ENCODE measurements at regions not wholly inside any gene's neighbourhood (a gene's known extent, or its start where the extent isn't known, plus 50 kb on each side); places are given as distances from the start of the nearest gene placed in this dataset.
"Not testable (repeated sequence)": the region's sequence is repeated elsewhere in the genome, so short reads cannot be mapped to it uniquely, and the experiment has no call there.

GRCh38 chr5:108528655-108529054 lies 146.8 kb upstream of the FBXL17 start:
- no peak for FAIRE-seq

GRCh38 chr5:108524564-108524963 lies 142.7 kb upstream of the FBXL17 start:
- FAIRE-seq: no peak

- FAIRE-seq: no peak
Measured at GRCh38 chr5:108523360-108523759, 141.5 kb upstream of the FBXL17 start.

GRCh38 chr5:108521841-108522506 lies 140.1 kb upstream of the FBXL17 start:
- FAIRE-seq: peak; percentile 21

- no peak for FAIRE-seq
Measured at GRCh38 chr5:108521011-108521700, 139.3 kb upstream of the FBXL17 start.

GRCh38 chr5:108516785-108517184 lies 134.9 kb upstream of the FBXL17 start:
- FAIRE-seq: no peak

GRCh38 chr5:108515517-108516105 lies 133.7 kb upstream of the FBXL17 start:
- no peak for FAIRE-seq

- FAIRE-seq: no peak
Measured at GRCh38 chr5:108508979-108509378, 127.1 kb upstream of the FBXL17 start.

- no peak for FAIRE-seq
Measured at GRCh38 chr5:108507631-108508030, 125.7 kb upstream of the FBXL17 start.

GRCh38 chr5:108505608-108506007 lies 123.7 kb upstream of the FBXL17 start:
- FAIRE-seq: no peak

- FAIRE-seq: no peak
Measured at GRCh38 chr5:108504974-108505373, 123.1 kb upstream of the FBXL17 start.

- no peak for FAIRE-seq
Measured at GRCh38 chr5:108503986-108504385, 122.1 kb upstream of the FBXL17 start.

GRCh38 chr5:108495615-108496014 lies 113.7 kb upstream of the FBXL17 start:
- not testable (repeated sequence) for FAIRE-seq

GRCh38 chr5:108487951-108488350 lies 106.1 kb upstream of the FBXL17 start:
- peak; percentile 21 for FAIRE-seq

GRCh38 chr5:108484035-108484434 lies 102.1 kb upstream of the FBXL17 start:
- no peak for FAIRE-seq

- peak; percentile 76 for FAIRE-seq
Measured at GRCh38 chr5:108481355-108481931, 99.5 kb upstream of the FBXL17 start.

- FAIRE-seq: no peak
Measured at GRCh38 chr5:108472237-108472636, 90.3 kb upstream of the FBXL17 start.

- no peak for FAIRE-seq
Measured at GRCh38 chr5:108467563-108467962, 85.7 kb upstream of the FBXL17 start.

- no peak for FAIRE-seq
Measured at GRCh38 chr5:108461628-108462367, 79.9 kb upstream of the FBXL17 start.

GRCh38 chr5:108459769-108460168 lies 77.9 kb upstream of the FBXL17 start:
- FAIRE-seq: no peak

GRCh38 chr5:108451269-108451668 lies 69.4 kb upstream of the FBXL17 start:
- FAIRE-seq: no peak

- FAIRE-seq: not testable (repeated sequence)
Measured at GRCh38 chr5:108444130-108444529, 62.2 kb upstream of the FBXL17 start.

- FAIRE-seq: not testable (repeated sequence)
Measured at GRCh38 chr5:108442063-108442651, 60.3 kb upstream of the FBXL17 start.
